Uterus (tissue), 3 donors: ENCODE measurements at regions not wholly inside any gene's neighbourhood (a gene's known extent, or its start where the extent isn't known, plus 50 kb on each side); places are given as distances from the start of the nearest gene placed in this dataset.

Source experiments
- DNase-seq, 2 donors: peaks; one replicate each; pipeline ENCODE4 v3.0.0-alpha.2; 2019 to 2020
- H3K27ac ChIP-seq, 2 donors: fragments of 200-600 bp; sonication (generic); 1 replicate in 1 of 2; 2 replicates in 1 of 2; pipeline ENCODE4 v1.5.1; 2016 to 2018
- H3K27me3 ChIP-seq, 2 donors: fragments of 200-600 bp; sonication (generic); one replicate each; pipeline ENCODE4 v1.5.1; 2018 to 2019; ENCODE audit warnings: control low read depth in 1 of 2
- H3K36me3 ChIP-seq, 2 donors: fragments of 200-600 bp; sonication (generic); one replicate each; pipeline ENCODE4 v1.5.1; 2019; ENCODE audit warnings: control low read depth in 1 of 2
- H3K4me1 ChIP-seq, 2 donors: fragments of 200-600 bp; sonication (generic); one replicate each; pipeline ENCODE4 v1.5.1; 2018 to 2019; ENCODE audit warnings: control low read depth in 1 of 2
- H3K4me3 ChIP-seq, 2 donors: fragments of 200-600 bp; sonication (generic); 1 replicate in 1 of 2; 2 replicates in 1 of 2; pipeline ENCODE4 v1.5.1; 2018 to 2019; ENCODE audit warnings: mild to moderate bottlenecking in 1 of 2
- H3K9me3 ChIP-seq, 2 donors: fragments of 200-600 bp; sonication (generic); one replicate each; pipeline ENCODE4 v1.5.1; 2019; ENCODE audit warnings: control low read depth in 1 of 2
- POLR2A ChIP-seq, 2 donors: fragments of 450-650 bp; IDR thresholded peaks; one replicate each; pipeline ENCODE4 v1.6.1; 2016; ENCODE audit warnings: antibody characterized with exemption in 2 of 2, mild to moderate bottlenecking in 1 of 2, moderate library complexity in 1 of 2
- intact Hi-C: fragments of 100-400 bp; cut with DNase I; formaldehyde crosslinking; loops from one replicate; pipeline ENCODE4 v1.15.1; 2023; ENCODE audit warnings: low total_unique reads
- TF ChIP-seq, protein P1 (sequence below), 4 experiments: fragments of 200-600 bp in 2 of 4; fragments of 450-650 bp in 2 of 4; sonication (generic) in 2 of 4; IDR thresholded peaks; one replicate each; pipeline ENCODE4 v1.5.1; 2016 to 2019; ENCODE audit warnings: antibody characterized with exemption in 4 of 4, mild to moderate bottlenecking in 2 of 4, moderate library complexity in 1 of 4
- donor health status: DM: yes; HTN: yes; CAD: no.

DNA sequence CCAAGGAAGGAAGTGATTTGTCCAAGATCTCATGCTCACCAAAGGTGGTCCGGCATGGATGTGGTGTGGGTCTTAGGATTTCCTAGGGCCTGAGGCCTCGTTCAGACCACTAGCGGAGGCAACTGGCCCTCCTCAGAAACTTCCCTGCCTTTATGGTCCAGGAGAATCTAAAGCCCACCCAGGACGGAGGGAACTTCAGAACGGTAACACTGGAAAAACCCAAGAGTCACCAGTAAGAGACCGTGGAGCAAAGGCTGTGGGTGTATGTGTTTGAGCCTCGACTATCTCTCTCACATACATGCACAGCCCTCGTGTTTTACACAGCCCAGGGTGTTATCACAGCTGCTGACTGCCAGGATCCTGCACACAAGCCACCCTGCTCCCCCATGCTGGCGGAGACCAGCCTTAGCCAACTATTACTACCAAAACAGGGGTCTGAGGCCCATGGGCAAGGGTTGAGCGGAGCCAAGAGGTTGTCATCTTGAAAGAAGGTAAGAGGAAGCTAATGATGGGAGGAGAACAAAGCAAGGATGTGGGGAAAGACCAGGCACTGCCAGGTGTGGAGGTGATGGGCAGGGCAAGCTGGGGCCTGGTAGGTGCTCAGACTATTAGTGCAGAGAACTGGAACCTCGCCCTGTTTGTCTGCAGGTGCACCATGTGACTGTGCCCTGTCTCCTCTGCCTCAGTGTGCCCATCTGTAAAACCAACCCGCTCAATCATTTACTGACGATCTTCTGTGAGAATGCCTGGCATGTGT, 170.2 kb upstream of the ZMIZ1 start:
- no peak overlapping the region for H3K27ac ChIP-seq
- H3K36me3 ChIP-seq, result no peaks in the 10 kb centered on the region
- no peaks in the 10 kb centered on the region for H3K27me3 ChIP-seq
- intact Hi-C loops, result no loop called here
- no peaks in the 10 kb centered on the region for H3K9me3 ChIP-seq
- H3K4me3 ChIP-seq, result no peak overlapping the region
- DNase-seq, result no peak
- TF ChIP-seq, protein P1, sequence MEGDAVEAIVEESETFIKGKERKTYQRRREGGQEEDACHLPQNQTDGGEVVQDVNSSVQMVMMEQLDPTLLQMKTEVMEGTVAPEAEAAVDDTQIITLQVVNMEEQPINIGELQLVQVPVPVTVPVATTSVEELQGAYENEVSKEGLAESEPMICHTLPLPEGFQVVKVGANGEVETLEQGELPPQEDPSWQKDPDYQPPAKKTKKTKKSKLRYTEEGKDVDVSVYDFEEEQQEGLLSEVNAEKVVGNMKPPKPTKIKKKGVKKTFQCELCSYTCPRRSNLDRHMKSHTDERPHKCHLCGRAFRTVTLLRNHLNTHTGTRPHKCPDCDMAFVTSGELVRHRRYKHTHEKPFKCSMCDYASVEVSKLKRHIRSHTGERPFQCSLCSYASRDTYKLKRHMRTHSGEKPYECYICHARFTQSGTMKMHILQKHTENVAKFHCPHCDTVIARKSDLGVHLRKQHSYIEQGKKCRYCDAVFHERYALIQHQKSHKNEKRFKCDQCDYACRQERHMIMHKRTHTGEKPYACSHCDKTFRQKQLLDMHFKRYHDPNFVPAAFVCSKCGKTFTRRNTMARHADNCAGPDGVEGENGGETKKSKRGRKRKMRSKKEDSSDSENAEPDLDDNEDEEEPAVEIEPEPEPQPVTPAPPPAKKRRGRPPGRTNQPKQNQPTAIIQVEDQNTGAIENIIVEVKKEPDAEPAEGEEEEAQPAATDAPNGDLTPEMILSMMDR (IDR thresholded peaks at IDR 0.05), result no peak
- TF ChIP-seq POLR2A (IDR thresholded peaks at IDR 0.05), result no peak
- H3K4me1 ChIP-seq, result no peaks in the 10 kb centered on the region

DNA sequence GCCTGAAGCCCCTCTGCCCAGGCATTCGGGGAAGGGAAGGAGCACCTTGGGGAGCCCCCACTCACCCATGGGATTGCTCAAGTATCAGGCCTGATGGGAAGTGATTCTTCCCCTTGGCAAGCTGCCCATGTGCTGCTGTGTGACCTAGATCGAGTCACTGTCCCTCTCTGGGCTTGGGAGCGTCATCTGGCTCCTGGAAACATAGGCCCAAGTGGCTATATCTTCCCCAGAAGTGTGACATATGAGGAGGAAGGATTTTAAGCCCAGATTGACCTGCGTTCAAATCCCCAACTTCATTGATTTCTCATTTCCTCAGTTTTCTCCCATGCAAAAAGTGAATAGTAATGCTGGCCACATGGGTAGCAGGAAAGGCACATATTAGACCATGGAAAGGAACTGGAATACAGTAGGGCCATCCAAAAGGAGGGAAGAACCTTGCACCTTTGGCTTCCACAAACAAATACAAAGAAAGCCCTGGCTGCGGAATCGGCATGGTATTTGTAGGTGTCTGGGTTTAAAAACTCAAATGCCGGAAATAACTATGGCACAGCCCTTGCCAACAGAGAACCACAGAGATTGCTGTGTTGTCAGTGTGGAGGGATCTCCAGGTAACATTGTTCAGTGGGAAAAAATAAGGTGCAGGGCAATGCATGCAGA, 169.5 kb upstream of the ZMIZ1 start:
- intact Hi-C loops, result no loop called here

DNA sequence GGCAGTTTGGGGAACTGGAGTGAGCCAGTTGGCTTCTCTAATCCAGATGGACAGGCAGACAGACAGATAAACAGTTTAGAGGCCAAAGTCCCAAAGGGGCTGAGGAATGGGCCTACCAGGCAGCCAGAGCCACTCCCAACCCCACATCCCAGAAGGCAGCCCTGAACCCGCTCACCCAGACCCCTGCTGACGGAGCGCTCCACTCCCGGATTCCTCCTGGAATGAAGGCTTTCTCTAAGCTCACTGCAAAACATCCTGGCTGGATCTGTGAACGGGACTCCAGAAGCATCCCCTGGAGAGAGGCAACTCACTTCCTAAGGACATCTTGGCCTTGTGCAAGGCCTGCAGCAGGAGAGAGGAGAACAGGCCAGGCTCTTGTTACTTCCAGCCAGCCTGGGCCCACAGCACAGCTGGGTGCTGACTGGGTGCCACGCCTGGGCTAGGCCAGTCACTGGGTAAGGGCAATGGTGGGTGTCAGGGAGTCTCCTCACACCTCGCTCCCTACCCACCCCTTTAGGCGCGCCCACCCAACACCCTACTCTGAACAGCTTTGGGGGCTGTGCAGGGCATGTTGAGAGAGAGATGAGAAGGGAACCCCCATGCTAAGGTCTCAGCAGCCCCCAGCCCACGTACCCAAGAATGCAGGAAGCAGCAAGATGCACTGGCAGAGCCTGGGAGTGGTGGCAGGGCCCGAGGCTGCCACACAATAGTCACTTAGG, 168.6 kb upstream of the ZMIZ1 start:
- Histone ChIP-seq H3K27ac (peak overlapping the region; percentile 6 to 48), H3K4me3 (no peak overlapping the region), H3K36me3 (no peaks in the 10 kb centered on the region), H3K9me3 (no peaks in the 10 kb centered on the region), H3K4me1 (no peaks in the 10 kb centered on the region), H3K27me3 (no peaks in the 10 kb centered on the region)
- peak; percentile 33 to 45 for DNase-seq
- TF ChIP-seq, protein P1 (IDR thresholded peaks at IDR 0.05), result no peak
- no peak for TF ChIP-seq POLR2A (IDR thresholded peaks at IDR 0.05)
- intact Hi-C loops, result no loop called here

More for the DNA sequence above, 169.5 kb upstream of the ZMIZ1 start:
- no peaks in the 10 kb centered on the region for H3K36me3 ChIP-seq
- TF ChIP-seq, protein P1 (IDR thresholded peaks at IDR 0.05), result no peak
- no peak for TF ChIP-seq POLR2A (IDR thresholded peaks at IDR 0.05)
- H3K4me3 ChIP-seq, result no peak overlapping the region
- no peak overlapping the region for H3K27ac ChIP-seq
- no peaks in the 10 kb centered on the region for H3K27me3 ChIP-seq
- H3K4me1 ChIP-seq, result no peaks in the 10 kb centered on the region
- H3K9me3 ChIP-seq, result no peaks in the 10 kb centered on the region
- DNase-seq, result no peak

DNA sequence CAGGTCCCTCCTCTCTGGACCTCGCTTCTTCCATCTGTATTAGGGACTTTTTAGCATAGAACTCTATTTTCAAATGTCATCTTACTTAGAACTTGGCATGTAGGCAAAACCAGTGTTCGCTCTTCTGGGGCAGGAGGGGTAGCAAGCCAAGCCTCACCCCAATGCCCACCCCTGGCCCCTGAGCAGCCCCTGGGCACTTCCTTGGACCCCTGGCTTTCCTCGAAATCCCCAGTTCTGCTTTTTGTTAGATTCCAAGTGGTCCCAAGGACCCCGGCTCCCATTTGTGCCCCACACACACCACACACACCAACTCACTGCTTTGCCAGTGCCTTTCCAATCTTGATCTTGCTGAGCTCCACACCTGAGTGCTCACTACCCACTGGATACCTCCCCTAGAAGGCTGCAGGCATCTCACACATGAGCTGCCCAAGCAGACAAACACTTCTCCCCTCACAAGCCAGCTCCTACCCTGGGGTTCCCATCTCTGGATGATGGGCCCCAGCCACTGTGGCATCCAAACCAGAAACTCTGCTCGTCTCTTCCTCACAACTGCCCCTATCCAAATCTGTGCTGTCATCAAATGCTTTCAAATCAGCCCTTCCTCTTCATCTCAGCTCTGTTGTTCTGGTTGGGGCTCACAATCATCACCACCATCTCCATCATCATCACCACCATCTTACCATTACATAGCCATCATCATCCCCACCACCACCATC, 167.9 kb upstream of the ZMIZ1 start:
- H3K4me1 ChIP-seq, result no peaks in the 10 kb centered on the region
- H3K9me3 ChIP-seq, result no peaks in the 10 kb centered on the region
- intact Hi-C loops, result no loop called here
- no peak for DNase-seq
- TF ChIP-seq POLR2A (IDR thresholded peaks at IDR 0.05), result no peak
- TF ChIP-seq, protein P1 (IDR thresholded peaks at IDR 0.05), result no peak
- H3K27ac ChIP-seq, result peak overlapping the region in 1 of 2 donors; percentile 48
- no peak overlapping the region for H3K4me3 ChIP-seq
- H3K36me3 ChIP-seq, result no peaks in the 10 kb centered on the region
- no peaks in the 10 kb centered on the region for H3K27me3 ChIP-seq
